WTC11 (cell line): ENCODE measurements at regions not wholly inside any gene's neighbourhood (a gene's known extent, or its start where the extent isn't known, plus 50 kb on each side); places are given as distances from the start of the nearest gene placed in this dataset.

ENCODE experiments used
- ATAC-seq: fragments of 200-7000 bp; cut with Tn5 transposase; 2 replicates; pipeline ENCODE4 v1.10.0; 2021; ENCODE audit warnings: mild to moderate bottlenecking, moderate library complexity
- CTCF ChIA-PET: fragments of 300-600 bp; sonication (Branson Sonifier 250); formaldehyde crosslinking; loops from one replicate; lab custom pipeline; 2021; ENCODE audit warnings: antibody characterized with exemption; lab: Charles Lee
- POLR2A ChIA-PET: fragments of 350-600 bp; sonication (Branson Sonifier 250); formaldehyde crosslinking; loops from one replicate; lab custom pipeline; 2021; ENCODE audit warnings: antibody characterized with exemption; lab: Charles Lee
- DNase-seq: peaks from one replicate; pipeline ENCODE4 v3.0.0; 2021; ENCODE audit warnings: low spot score
- H3K27ac Mint-ChIP-seq: 2 replicates; pipeline ENCODE4 v1.8.0; 2021; ENCODE audit warnings: mixed read lengths
- H3K27me3 Mint-ChIP-seq: 2 replicates; pipeline ENCODE4 v1.8.0; 2021; ENCODE audit warnings: low read depth, mild to moderate bottlenecking, moderate library complexity, mixed read lengths
- H3K36me3 Mint-ChIP-seq: 2 replicates; pipeline ENCODE4 v1.8.0; 2021; ENCODE audit warnings: mixed read lengths
- H3K4me1 Mint-ChIP-seq: 2 replicates; pipeline ENCODE4 v1.8.0; 2022; ENCODE audit warnings: mixed read lengths
- H3K4me3 Mint-ChIP-seq: 2 replicates; pipeline ENCODE4 v1.8.0; 2021; ENCODE audit warnings: mild to moderate bottlenecking, moderate library complexity, mixed read lengths
- H3K9me3 Mint-ChIP-seq: 2 replicates; pipeline ENCODE4 v1.8.0; 2021; ENCODE audit warnings: mixed read lengths
- ATF2 ChIP-seq: sonication (generic); formaldehyde crosslinking; IDR thresholded peaks from 2 replicates; pipeline ENCODE4 v1.8.1; 2022; ENCODE audit warnings: low read depth, missing genetic modification reagents, borderline replicate concordance
- ATF3 ChIP-seq: sonication (generic); formaldehyde crosslinking; conservative IDR thresholded peaks from 2 replicates; pipeline ENCODE4 v1.8.1; 2022; ENCODE audit warnings: mild to moderate bottlenecking, missing genetic modification reagents
- CREB1 ChIP-seq: sonication (generic); formaldehyde crosslinking; IDR thresholded peaks from 2 replicates; pipeline ENCODE4 v1.8.0; 2023; ENCODE audit warnings: mild to moderate bottlenecking, missing genetic modification reagents
- E2F1 ChIP-seq: sonication (generic); formaldehyde crosslinking; IDR thresholded peaks from 2 replicates; pipeline ENCODE4 v1.8.0; 2022; ENCODE audit warnings: mild to moderate bottlenecking, missing genetic modification reagents
- E2F5 ChIP-seq: sonication (generic); formaldehyde crosslinking; IDR thresholded peaks from 2 replicates; pipeline ENCODE4 v1.8.1; 2022; ENCODE audit warnings: mild to moderate bottlenecking, moderate library complexity, missing genetic modification reagents
- ELF4 ChIP-seq: sonication (generic); formaldehyde crosslinking; IDR thresholded peaks from 2 replicates; pipeline ENCODE4 v1.8.1; 2022; ENCODE audit warnings: low read depth, mild to moderate bottlenecking, moderate library complexity, missing genetic modification reagents
- ERG ChIP-seq: fragments of 250-450 bp; sonication (Bioruptor Pico); IDR thresholded peaks from 2 replicates; pipeline ENCODE4 v1.8.0; 2021; ENCODE audit warnings: mild to moderate bottlenecking
- FOXK1 ChIP-seq: sonication (generic); formaldehyde crosslinking; IDR thresholded peaks from 2 replicates; pipeline ENCODE4 v1.8.0; 2022; ENCODE audit warnings: mild to moderate bottlenecking, moderate library complexity, missing genetic modification reagents
- FOXP4 ChIP-seq: sonication (generic); formaldehyde crosslinking; IDR thresholded peaks from 2 replicates; pipeline ENCODE4 v1.8.0; 2022; ENCODE audit warnings: mild to moderate bottlenecking, missing genetic modification reagents
- GRHL2 ChIP-seq: fragments of 250-450 bp; sonication (Bioruptor Pico); IDR thresholded peaks from 2 replicates; pipeline ENCODE4 v1.8.0; 2022; ENCODE audit warnings: mild to moderate bottlenecking, moderate library complexity; ENCODE audit not compliant: insufficient replicate concordance, severe bottlenecking
- MLX ChIP-seq: sonication (generic); formaldehyde crosslinking; IDR thresholded peaks from 2 replicates; pipeline ENCODE4 v1.8.1; 2023; ENCODE audit warnings: mild to moderate bottlenecking, missing genetic modification reagents, moderate library complexity
- MXD4 ChIP-seq: fragments of 250-450 bp; sonication (Bioruptor Pico); IDR thresholded peaks from 2 replicates; pipeline ENCODE4 v1.8.0; 2021; ENCODE audit warnings: mild to moderate bottlenecking, moderate library complexity, borderline replicate concordance
- NFYB ChIP-seq: sonication (generic); formaldehyde crosslinking; conservative IDR thresholded peaks from 2 replicates; pipeline ENCODE4 v1.8.0; 2022; ENCODE audit warnings: low read depth, missing genetic modification reagents
- SOX15 ChIP-seq: fragments of 250-450 bp; sonication (Bioruptor Pico); IDR thresholded peaks from 2 replicates; pipeline ENCODE4 v1.9.0; 2021; ENCODE audit warnings: mild to moderate bottlenecking
- ZNF121 ChIP-seq: sonication (generic); formaldehyde crosslinking; IDR thresholded peaks from 2 replicates; pipeline ENCODE4 v1.8.0; 2023; ENCODE audit warnings: missing genetic modification reagents
- ZNF219 ChIP-seq: sonication (generic); formaldehyde crosslinking; IDR thresholded peaks from 2 replicates; pipeline ENCODE4 v1.8.0; 2023; ENCODE audit warnings: missing genetic modification reagents, mild to moderate bottlenecking, borderline replicate concordance
- ZNF396 ChIP-seq: fragments of 250-450 bp; sonication (Bioruptor Pico); IDR thresholded peaks from 2 replicates; pipeline ENCODE4 v1.8.0; 2021; ENCODE audit warnings: mild to moderate bottlenecking, moderate library complexity, borderline replicate concordance
- ZSCAN18 ChIP-seq: fragments of 250-450 bp; sonication (Bioruptor Pico); IDR thresholded peaks from 2 replicates; pipeline ENCODE4 v2.1.2; 2022; ENCODE audit warnings: mild to moderate bottlenecking, moderate library complexity

- TF ChIP-seq FOXP4 (CRISPR knock-in tag), result no peak
- TF ChIP-seq ATF2 (CRISPR knock-in tag), result no peak
- TF ChIP-seq FOXK1, result no peak
- no peak for TF ChIP-seq ERG
- no peak for TF ChIP-seq CREB1
- no peak for TF ChIP-seq ZNF219 (CRISPR knock-in tag)
- no peak for TF ChIP-seq SOX15
- TF ChIP-seq NFYB (CRISPR knock-in tag), result no peak
- no peak for TF ChIP-seq MLX (CRISPR knock-in tag)
- no peak for TF ChIP-seq ZNF121 (CRISPR knock-in tag)
- no peak for TF ChIP-seq E2F1 (CRISPR knock-in tag)
- TF ChIP-seq E2F5 (CRISPR knock-in tag), result no peak
- no peak for TF ChIP-seq GRHL2 (CRISPR knock-in tag)
These were observed 84.9 kb downstream of the TRIM42 start (continued) for GRCh38 chr3:140762746-140763145.

- H3K27ac Mint-ChIP-seq, result no peak overlapping the region; the same call in 1 of the 2 replicates
- TF ChIP-seq ELF4 (no peak), ZNF396 (CRISPR knock-in tag) (no peak), MXD4 (no peak), ZSCAN18 (CRISPR knock-in tag) (no peak), ERG (no peak), FOXK1 (no peak), E2F5 (CRISPR knock-in tag) (no peak), ATF3 (CRISPR knock-in tag) (no peak)
- ChIA-PET CTCF (no interaction called here), POLR2A (no interaction called here)
- ATAC-seq (no peak), DNase-seq (no peak)
- H3K4me1 Mint-ChIP-seq, result peaks cover 16% of the 10 kb centered on the region
- no peaks in the 10 kb centered on the region for H3K36me3 Mint-ChIP-seq
- H3K27me3 Mint-ChIP-seq, result no peaks in the 10 kb centered on the region
- no peaks in the 10 kb centered on the region for H3K9me3 Mint-ChIP-seq
- H3K4me3 Mint-ChIP-seq, result no peak overlapping the region
These were observed 85.7 kb downstream of the TRIM42 start for GRCh38 chr3:140763532-140763931.
